PC-9 (cell line): ENCODE measurements at regions not wholly inside any gene's neighbourhood (a gene's known extent, or its start where the extent isn't known, plus 50 kb on each side); places are given as distances from the start of the nearest gene placed in this dataset.

Source experiments
- BruUV-seq: library from RNA; stranded (reverse); fragments of 400-500 nt; replicated peaks from 2 replicates; lab custom pipeline; 2021; lab: Mats Ljungman, UMichigan
- CTCF ChIA-PET: fragments of 300-600 bp; sonication (Branson Sonifier 250); formaldehyde crosslinking; loops from one replicate; lab custom pipeline; 2022; ENCODE audit warnings: antibody characterized with exemption; lab: Charles Lee
- POLR2A ChIA-PET: fragments of 300-600 bp; sonication (Branson Sonifier 250); formaldehyde crosslinking; loops from one replicate; lab custom pipeline; 2022; ENCODE audit warnings: antibody characterized with exemption; ENCODE audit not compliant: unreplicated experiment; lab: Charles Lee
- DNase-seq, 2 experiments: peaks; one replicate each; pipeline versions ENCODE4 v3.0.0 to v3.0.0-alpha.2; 2015 to 2022; ENCODE audit warnings: mixed read lengths in 1 of 2
- H2AFZ ChIP-seq: fragments of 200-600 bp; sonication (generic); 2 replicates; pipeline ENCODE4 v1.8.1; 2017; ENCODE audit warnings: antibody characterized with exemption
- H3F3A ChIP-seq: fragments of 200-600 bp; sonication (generic); 2 replicates; pipeline ENCODE4 v1.8.1; 2017; ENCODE audit warnings: antibody characterized with exemption, mild to moderate bottlenecking, low read depth; ENCODE audit not compliant: insufficient read depth
- H3K27ac ChIP-seq: fragments of 200-600 bp; sonication (generic); 2 replicates; pipeline ENCODE4 v1.6.1; 2016; ENCODE audit warnings: mixed run types
- H3K27me3 ChIP-seq: fragments of 200-600 bp; sonication (generic); 2 replicates; pipeline ENCODE4 v1.6.1; 2016; ENCODE audit warnings: low read depth, mixed run types; ENCODE audit not compliant: insufficient read depth
- H3K36me3 ChIP-seq: fragments of 200-600 bp; sonication (generic); 2 replicates; pipeline ENCODE4 v1.6.1; 2016; ENCODE audit warnings: low read depth, mixed run types
- H3K4me1 ChIP-seq: fragments of 200-600 bp; sonication (generic); replicated peaks from 2 replicates; pipeline ENCODE4 v1.6.1; 2016; ENCODE audit warnings: mixed run types; ENCODE audit not compliant: insufficient read depth
- H3K4me2 ChIP-seq: fragments of 200-600 bp; sonication (generic); 2 replicates; pipeline ENCODE4 v1.6.1; 2017; ENCODE audit warnings: mixed run types
- H3K4me3 ChIP-seq: fragments of 200-600 bp; sonication (generic); 2 replicates; pipeline ENCODE4 v1.6.1; 2016; ENCODE audit warnings: mixed run types
- H3K79me2 ChIP-seq: fragments of 200-600 bp; sonication (generic); 2 replicates; pipeline ENCODE4 v1.6.1; 2017; ENCODE audit warnings: low read depth, mixed run types
- H3K9me2 ChIP-seq: fragments of 200-600 bp; sonication (generic); 2 replicates; pipeline ENCODE4 v1.8.1; 2017; ENCODE audit warnings: mild to moderate bottlenecking; ENCODE audit not compliant: insufficient read depth
- H3K9me3 ChIP-seq: fragments of 200-600 bp; sonication (generic); 2 replicates; pipeline ENCODE4 v1.8.1; 2016; ENCODE audit warnings: low read depth; ENCODE audit not compliant: insufficient read depth
- H4K20me1 ChIP-seq: fragments of 200-600 bp; sonication (generic); 2 replicates; pipeline ENCODE4 v1.8.1; 2017; ENCODE audit not compliant: insufficient read depth
- EZH2 ChIP-seq: fragments of 200-600 bp; sonication (generic); IDR thresholded peaks from 2 replicates; pipeline ENCODE4 v1.8.0; 2017; ENCODE audit warnings: antibody characterized with exemption, low read depth
- intact Hi-C: fragments of 100-400 bp; cut with micrococcal nuclease; formaldehyde crosslinking; loops from one replicate; pipeline ENCODE4 v1.10.0; 2022; ENCODE audit not compliant: unreplicated experiment
- TF ChIP-seq, protein P1 (sequence below): fragments of 200-600 bp; sonication (generic); conservative IDR thresholded peaks from 2 replicates; pipeline ENCODE4 v1.6.1; 2017; ENCODE audit warnings: mixed run types, antibody characterized with exemption, mild to moderate bottlenecking, moderate library complexity

GRCh38 chr15:31171731-31172130 lies 70.2 kb upstream of the TRPM1 start:
- H3K4me3 ChIP-seq = no peak overlapping the region
- ChIA-PET CTCF (no interaction called here), POLR2A (no interaction called here)
- H3K4me2 ChIP-seq = no peak overlapping the region
- DNase-seq = no peak
- no peaks in the 10 kb centered on the region for H4K20me1 ChIP-seq
- H3K27me3 ChIP-seq = peaks cover 18% of the 10 kb centered on the region
- H3K36me3 ChIP-seq = no peaks in the 10 kb centered on the region
- H3K4me1 ChIP-seq = no peaks in the 10 kb centered on the region
- no peaks in the 10 kb centered on the region for H3K9me3 ChIP-seq
- no peaks in the 10 kb centered on the region for H3K9me2 ChIP-seq
- intact Hi-C loops = no loop called here
- no peak overlapping the region for H2AFZ ChIP-seq
- BruUV-seq = no TSS peak
- no peaks in the 10 kb centered on the region for H3K79me2 ChIP-seq
- H3K27ac ChIP-seq = no peak overlapping the region
- TF ChIP-seq, protein P1, sequence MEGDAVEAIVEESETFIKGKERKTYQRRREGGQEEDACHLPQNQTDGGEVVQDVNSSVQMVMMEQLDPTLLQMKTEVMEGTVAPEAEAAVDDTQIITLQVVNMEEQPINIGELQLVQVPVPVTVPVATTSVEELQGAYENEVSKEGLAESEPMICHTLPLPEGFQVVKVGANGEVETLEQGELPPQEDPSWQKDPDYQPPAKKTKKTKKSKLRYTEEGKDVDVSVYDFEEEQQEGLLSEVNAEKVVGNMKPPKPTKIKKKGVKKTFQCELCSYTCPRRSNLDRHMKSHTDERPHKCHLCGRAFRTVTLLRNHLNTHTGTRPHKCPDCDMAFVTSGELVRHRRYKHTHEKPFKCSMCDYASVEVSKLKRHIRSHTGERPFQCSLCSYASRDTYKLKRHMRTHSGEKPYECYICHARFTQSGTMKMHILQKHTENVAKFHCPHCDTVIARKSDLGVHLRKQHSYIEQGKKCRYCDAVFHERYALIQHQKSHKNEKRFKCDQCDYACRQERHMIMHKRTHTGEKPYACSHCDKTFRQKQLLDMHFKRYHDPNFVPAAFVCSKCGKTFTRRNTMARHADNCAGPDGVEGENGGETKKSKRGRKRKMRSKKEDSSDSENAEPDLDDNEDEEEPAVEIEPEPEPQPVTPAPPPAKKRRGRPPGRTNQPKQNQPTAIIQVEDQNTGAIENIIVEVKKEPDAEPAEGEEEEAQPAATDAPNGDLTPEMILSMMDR = no peak
- no peak for TF ChIP-seq EZH2
- no peaks in the 10 kb centered on the region for H3F3A ChIP-seq

DNA sequence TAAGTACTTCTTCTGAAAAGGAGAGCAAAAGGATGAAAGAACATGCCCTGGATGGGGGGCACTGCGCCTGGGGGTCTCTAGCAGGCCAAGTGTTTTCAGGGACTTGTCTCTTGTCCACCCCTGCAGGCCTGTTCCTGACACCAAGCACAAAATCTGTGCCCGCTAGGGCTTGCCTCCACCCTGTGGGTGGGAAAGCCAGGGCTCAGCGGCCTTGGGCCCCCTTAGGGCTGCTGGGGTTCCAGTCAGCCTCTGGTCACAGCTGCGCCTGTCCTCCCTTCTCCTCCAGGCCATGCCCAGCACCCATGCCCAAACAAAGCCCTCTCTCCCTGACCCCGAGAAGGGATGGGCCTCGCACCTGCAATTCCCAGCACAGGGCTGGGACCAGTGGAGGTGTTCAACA lies 71.1 kb upstream of the TRPM1 start:
- no peaks in the 10 kb centered on the region for H3K9me2 ChIP-seq
- H3K4me1 ChIP-seq = no peaks in the 10 kb centered on the region
- H3K9me3 ChIP-seq = no peaks in the 10 kb centered on the region
- H3K4me3 ChIP-seq = no peak overlapping the region
- no peaks in the 10 kb centered on the region for H3F3A ChIP-seq
- no peaks in the 10 kb centered on the region for H3K36me3 ChIP-seq
- no peak for DNase-seq
- H2AFZ ChIP-seq = no peak overlapping the region
- ChIA-PET POLR2A (no interaction called here), CTCF (no interaction called here)
- H3K27me3 ChIP-seq = peaks cover 16% of the 10 kb centered on the region
- TF ChIP-seq, protein P1 = no peak
- no peak for TF ChIP-seq EZH2
- H3K4me2 ChIP-seq = no peak overlapping the region
- intact Hi-C loops = no loop called here
- no peak overlapping the region for H3K27ac ChIP-seq
- no peaks in the 10 kb centered on the region for H4K20me1 ChIP-seq
- no peaks in the 10 kb centered on the region for H3K79me2 ChIP-seq
- no TSS peak for BruUV-seq

DNA sequence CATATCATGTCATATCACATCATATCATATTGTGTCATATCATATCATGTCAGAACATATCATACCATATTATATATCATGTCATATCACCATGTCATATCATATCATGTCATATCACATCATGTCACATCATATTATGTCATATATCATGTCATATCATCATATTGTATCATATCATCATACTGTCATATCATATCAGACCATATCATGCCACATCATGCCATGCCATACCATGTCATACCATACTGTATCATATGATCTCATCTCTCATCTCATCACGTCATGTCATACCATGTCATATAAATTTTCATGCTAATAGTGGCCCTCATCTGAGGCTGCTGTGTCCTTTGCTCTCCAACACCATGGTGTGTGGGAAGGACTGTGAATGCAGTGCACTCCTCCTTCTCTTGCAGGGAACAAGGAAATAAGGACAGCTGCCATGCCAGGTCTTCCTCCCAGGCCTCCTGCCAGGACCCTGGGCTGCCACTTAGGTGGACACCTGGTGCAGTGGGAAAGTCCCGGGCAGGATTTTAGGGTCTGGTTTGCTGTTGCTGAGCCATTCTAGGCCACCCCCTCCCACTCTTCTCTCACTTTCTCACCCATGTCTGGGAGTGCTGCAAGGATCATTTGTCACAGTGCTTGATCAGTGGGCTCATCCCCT lies 72.4 kb upstream of the TRPM1 start:
- Histone ChIP-seq H4K20me1 (no peaks in the 10 kb centered on the region), H3K36me3 (no peaks in the 10 kb centered on the region), H3K27ac (no peak overlapping the region), H3K9me2 (no peaks in the 10 kb centered on the region), H3K4me1 (no peaks in the 10 kb centered on the region), H3K4me3 (no peak overlapping the region), H3F3A (no peaks in the 10 kb centered on the region), H3K79me2 (no peaks in the 10 kb centered on the region), H3K27me3 (peaks cover 16% of the 10 kb centered on the region; the same call in 1 of the 2 replicates), H3K9me3 (no peaks in the 10 kb centered on the region), H3K4me2 (no peak overlapping the region), H2AFZ (no peak overlapping the region)
- BruUV-seq = no TSS peak
- ChIA-PET CTCF (no interaction called here), POLR2A (no interaction called here)
- no peak for TF ChIP-seq EZH2
- TF ChIP-seq, protein P1 = no peak
- intact Hi-C loops = no loop called here
- DNase-seq = no peak
